8988T (cell line): ENCODE measurements at regions not wholly inside any gene's neighbourhood (a gene's known extent, or its start where the extent isn't known, plus 50 kb on each side); places are given as distances from the start of the nearest gene placed in this dataset.
"Not testable (repeated sequence)": the region's sequence is repeated elsewhere in the genome, so short reads cannot be mapped to it uniquely, and the experiment has no call there.

Source experiments
- DNase-seq: peaks from one replicate; pipeline ENCODE4 v3.0.0; 2011

DNA sequence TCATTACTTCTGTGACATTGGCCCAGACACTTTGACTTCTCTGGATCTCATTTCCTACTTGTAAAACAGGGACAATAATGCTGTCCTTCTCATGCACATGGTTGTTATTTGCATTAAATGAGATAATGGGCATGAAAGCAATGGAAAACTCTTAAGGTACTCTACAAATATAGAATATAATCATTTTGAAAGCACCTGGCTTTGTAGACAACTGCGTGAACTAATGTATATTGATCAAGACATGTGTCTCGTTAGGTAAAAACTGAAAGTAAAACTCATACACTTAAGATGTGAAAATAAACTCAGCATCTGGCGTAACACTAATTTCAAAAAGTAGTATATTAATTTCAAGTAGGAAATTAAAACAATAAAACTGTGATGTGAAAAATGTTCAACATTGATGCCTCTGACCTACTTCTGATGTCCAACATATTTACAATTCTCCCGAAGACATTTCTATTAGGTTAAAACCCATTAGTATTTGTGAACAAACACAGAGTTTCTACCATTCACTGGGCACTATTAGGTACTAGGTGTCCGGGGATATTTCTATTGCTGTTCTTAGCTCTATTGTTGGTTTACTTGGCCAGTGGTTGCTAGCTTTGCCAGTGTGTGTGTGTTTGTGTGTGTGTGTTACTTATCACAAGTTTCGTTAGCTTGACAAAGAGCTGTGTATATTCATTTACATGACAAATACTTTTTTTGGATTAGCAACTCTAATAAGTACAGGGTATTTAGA, 220.5 kb downstream of the KCNRG start:
- DNase-seq: no peak

DNA sequence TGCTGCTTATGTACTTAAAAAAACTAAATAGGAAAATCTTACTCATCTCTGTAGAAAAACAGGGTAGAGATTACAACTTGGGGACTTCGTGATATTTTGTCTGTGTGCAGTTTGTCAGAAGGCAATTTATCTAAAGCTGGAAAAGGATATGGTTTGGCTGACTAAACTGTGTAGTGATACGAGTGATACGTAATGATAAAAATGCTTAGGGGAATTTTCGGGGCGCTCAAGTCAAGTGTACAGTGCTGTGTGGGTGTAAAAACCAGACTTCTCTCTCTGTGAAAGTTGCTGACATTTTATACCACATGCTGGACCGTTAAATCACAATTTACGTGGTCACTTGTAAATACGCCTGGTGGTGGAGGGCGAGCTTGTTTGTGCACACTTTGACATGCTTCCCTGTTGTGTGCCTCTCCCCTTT, 221.7 kb downstream of the KCNRG start:
- no peak for DNase-seq

GRCh38 chr13:50238922-50239321, 223.7 kb downstream of the KCNRG start:
- DNase-seq: no peak

DNA sequence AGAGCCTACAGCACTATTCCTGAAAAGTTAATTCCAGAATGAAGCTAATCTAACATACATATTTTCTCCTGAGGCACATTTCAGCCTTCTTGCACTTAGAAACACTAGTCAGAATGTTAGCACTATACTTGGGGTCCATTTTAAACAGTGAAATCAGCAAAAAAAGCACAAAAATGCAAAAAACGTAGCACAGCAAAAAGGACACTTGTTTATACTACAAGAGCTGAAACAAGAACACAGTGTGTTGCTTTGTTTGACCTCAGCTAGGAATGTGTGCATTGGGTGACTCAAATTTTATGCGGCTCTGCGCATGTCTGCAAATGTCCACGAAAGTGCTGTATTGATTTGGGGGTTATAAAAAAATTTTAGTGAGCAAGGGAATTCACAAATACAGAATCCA, 226.2 kb downstream of the KCNRG start:
- DNase-seq: no peak

- DNase-seq: no peak
Observed at GRCh38 chr13:50243931-50244330, 228.7 kb downstream of the KCNRG start.

- no peak for DNase-seq
Observed at GRCh38 chr13:50244355-50244712, 229.1 kb downstream of the KCNRG start.

- peak; percentile 16 for DNase-seq
Observed at GRCh38 chr13:50244713-50245574, 229.7 kb downstream of the KCNRG start.

- DNase-seq: no peak
Observed at GRCh38 chr13:50247223-50247622, 232.0 kb downstream of the KCNRG start.

DNA sequence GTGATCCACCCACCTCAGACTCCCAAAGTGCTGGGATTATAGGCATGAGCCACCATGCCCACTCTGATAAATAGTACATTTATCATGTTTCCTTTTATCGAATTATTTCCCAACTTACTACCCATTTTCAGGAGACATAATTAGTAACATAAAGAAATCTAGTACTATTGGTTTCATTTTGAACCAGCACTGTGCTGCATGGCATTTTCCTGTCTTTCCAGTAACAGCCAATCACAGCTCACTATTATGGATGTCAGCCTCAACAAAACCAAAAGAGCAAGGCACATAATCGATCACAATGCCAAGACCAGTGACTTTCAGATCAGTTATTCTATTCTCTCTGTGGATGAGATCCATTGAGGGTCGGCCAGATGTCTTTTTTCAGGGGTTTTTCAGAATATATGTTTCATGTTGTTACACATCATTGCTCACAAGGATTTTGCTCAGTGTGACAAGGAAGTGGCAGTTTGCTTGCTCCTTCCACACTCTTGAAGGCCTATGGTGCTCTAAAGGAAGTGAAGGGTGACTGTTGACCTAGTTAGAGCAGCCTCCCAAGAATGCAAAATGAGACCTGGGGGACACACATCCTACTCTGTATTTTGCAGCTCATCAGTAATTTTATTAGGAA, 233.4 kb downstream of the KCNRG start:
- no peak for DNase-seq

GRCh38 chr13:50249144-50249521, 233.9 kb downstream of the KCNRG start:
- no peak for DNase-seq

DNA sequence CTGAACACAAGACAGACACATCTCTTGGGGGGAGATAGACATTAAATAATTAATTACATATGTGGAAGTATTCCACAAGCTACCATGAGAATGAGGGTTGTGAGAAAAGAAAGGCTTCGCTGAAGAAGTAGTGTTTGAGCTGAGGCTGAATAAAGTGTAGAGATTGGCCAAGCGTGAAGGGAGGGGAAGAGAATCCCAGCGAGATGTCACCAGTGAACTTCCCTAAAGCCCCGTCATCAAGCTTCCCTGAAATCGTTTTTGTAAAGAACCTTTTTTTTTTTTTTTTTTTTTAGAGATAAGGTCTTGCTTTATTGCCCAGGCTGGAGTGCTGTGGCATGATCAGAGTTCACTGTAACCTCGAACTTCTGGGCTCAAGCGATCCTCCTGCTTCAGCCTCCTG, 235.2 kb downstream of the KCNRG start:
- no peak for DNase-seq

GRCh38 chr13:50255639-50256038, 240.4 kb downstream of the KCNRG start:
- no peak for DNase-seq

DNA sequence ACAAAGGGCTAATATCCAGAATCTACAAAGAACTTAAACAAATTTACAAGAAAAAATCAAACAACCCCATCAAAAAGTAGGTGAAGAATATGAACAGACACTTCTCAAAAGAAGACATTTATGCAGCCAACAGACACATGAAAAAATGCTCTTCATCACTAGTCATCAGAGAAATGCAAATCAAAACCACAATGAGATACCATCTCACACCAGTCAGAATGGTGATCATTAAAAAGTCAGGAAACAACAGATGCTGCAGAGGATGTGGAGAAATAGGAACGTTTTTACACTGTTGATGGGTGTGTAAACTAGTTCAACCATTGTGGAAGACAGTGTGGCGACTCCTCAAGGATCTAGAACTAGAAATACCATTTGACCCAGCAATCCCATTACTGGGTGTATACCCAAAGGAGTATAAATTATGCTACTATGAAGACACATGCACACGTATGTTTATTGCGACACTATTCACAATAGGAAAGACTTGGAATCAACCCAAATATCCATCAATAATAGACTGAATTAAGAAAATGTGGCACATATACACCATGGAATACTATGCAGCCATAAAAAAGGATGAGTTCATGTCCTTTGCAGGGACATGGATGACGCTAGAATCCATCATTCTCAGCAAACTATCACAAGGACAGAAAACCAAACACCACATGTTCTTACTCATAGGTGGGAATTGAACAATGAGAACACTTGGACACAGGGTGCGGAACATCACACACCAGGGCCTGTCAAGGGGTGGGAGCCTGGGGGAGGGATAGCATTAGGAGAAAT, 241.5 kb downstream of the KCNRG start:
- not testable (repeated sequence) for DNase-seq

- no peak for DNase-seq
Observed at GRCh38 chr13:50257646-50258045, 242.4 kb downstream of the KCNRG start.

DNA sequence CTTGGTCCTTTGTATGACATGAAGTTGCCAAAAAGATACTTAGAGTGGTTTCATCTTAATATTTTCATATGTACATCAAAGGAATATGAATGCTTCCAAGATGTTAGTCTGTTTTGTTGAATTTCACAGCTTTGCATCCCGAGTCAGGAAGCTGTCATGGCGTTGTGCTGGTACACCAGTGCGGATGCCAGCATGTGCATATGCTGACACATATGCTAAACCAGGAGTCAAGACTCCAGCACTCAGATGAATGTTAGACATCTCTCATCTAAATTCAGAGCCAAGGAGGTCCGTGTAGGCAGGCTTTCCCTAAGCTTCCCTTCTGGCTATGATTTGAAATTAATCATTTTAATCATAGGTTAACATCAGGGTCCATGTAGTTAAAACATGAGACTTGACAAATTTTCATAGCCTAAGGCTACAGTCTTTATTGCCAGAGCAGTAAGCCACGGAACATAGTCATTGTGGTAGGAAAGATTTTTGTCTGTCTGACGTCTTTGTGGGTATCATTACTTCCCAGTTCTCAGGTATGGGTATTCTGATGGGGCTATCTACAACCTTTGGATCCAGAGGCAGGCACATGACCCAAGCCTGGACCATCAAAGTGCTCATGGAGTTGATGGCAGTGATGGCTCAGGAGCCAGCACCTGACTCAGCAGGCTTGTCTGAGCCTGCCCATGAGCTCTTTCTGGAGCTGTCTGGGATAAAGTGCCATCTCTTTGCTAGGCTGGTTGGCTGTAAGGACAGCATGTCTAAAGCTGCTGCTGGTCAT, 246.1 kb downstream of the KCNRG start:
- DNase-seq: no peak

DNA sequence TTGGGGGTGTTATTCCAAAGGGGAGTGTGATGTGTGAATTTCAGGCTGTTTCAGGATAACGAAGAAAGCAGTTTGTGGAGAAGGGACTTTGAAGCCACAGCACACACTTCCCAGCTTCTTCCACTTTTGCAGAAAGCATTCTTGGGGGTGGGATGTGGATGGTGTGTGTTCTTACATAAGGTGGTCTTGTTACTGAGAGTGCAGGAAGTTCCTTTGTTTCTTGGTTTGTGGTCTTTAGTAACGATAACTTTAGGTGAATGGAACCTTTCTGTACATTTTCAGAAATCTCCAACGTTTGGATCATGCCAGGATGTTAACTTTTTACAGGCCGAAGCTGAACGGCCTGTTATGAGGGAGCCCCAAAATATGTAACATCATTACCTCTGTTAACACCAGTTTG, 251.8 kb downstream of the KCNRG start:
- DNase-seq: no peak

DNA sequence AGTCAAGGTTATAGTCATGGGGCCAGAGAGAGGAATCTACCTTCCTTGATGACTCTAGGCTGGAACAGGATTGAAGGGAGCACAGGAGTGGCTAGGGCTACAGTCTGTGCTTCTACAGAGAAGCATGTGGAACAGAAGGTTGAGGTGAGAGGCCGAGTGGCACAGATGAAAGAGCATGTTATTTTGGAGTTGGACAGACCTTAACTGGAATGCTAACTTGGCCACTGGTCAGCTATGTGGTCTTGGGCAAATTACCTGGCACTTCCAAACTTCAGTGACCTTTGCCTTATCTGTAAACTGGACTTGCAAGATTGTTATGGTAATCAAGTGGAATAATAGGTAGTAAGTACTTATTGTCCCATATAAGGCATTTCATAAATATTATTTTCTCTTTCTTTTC, 252.7 kb downstream of the KCNRG start:
- no peak for DNase-seq

DNA sequence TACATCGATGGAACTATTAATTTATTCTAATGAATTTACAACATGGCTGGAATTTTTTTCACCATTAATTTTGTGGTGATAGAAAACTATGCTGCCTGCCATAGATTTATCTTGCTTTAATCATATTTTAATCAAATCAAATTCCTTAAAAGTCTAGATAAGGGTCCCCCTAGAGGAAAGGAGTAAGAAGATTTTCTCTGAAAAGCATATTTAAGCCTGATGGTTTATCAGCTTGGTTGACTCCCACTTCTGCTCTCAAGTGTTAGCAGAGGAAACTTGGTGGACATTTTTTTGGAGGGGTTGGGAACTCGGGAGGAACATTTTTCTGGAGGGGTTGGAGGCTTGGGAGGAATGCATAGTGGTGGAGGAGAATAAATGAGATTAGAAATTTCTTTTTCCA, 253.3 kb downstream of the KCNRG start:
- DNase-seq: no peak

GRCh38 chr13:50274181-50274580, 258.9 kb downstream of the KCNRG start:
- DNase-seq: no peak

- no peak for DNase-seq
Observed at GRCh38 chr13:50275392-50276063, 260.3 kb downstream of the KCNRG start.

GRCh38 chr13:50276550-50276949, 261.3 kb downstream of the KCNRG start:
- DNase-seq: no peak

- DNase-seq: no peak
Observed at GRCh38 chr13:50277127-50277526, 261.9 kb downstream of the KCNRG start.
